Smooth muscle cell of the brain vasculature (primary cell): ENCODE measurements at regions not wholly inside any gene's neighbourhood (a gene's known extent, or its start where the extent isn't known, plus 50 kb on each side); places are given as distances from the start of the nearest gene placed in this dataset.
"Not testable (repeated sequence)": the region's sequence is repeated elsewhere in the genome, so short reads cannot be mapped to it uniquely, and the experiment has no call there.

ENCODE experiments used
- DNase-seq: peaks from one replicate; pipeline ENCODE4 v3.0.0-alpha.2; 2012; ENCODE audit warnings: low read depth, low spot score

- no peak for DNase-seq
Observed at GRCh38 chr3:68676136-68676535, 256.2 kb downstream of the TAFA4 start.

- DNase-seq, result no peak
Observed at GRCh38 chr3:68667346-68667745, 265.0 kb downstream of the TAFA4 start.

GRCh38 chr3:68666429-68667136, 265.8 kb downstream of the TAFA4 start:
- DNase-seq, result no peak

GRCh38 chr3:68664276-68664675, 268.1 kb downstream of the TAFA4 start:
- DNase-seq, result no peak

GRCh38 chr3:68662176-68662575, 270.2 kb downstream of the TAFA4 start:
- no peak for DNase-seq

- DNase-seq, result not testable (repeated sequence)
Observed at GRCh38 chr3:68650657-68651056, 281.7 kb downstream of the TAFA4 start.

- no peak for DNase-seq
Observed at GRCh38 chr3:68648494-68648893, 283.9 kb downstream of the TAFA4 start.

GRCh38 chr3:68631850-68632545, 300.3 kb downstream of the TAFA4 start:
- DNase-seq, result no peak

GRCh38 chr3:68620211-68620610, 312.1 kb downstream of the TAFA4 start:
- DNase-seq, result no peak

GRCh38 chr3:68614087-68614486, 318.3 kb downstream of the TAFA4 start:
- DNase-seq, result no peak

- DNase-seq, result no peak
Observed at GRCh38 chr3:68571321-68571720, 361.0 kb downstream of the TAFA4 start.

GRCh38 chr3:68560728-68561127, 371.6 kb downstream of the TAFA4 start:
- no peak for DNase-seq

- no peak for DNase-seq
Observed at GRCh38 chr3:68535782-68536181, 396.6 kb downstream of the TAFA4 start.

- DNase-seq, result no peak
Observed at GRCh38 chr3:68523330-68523729, 409.0 kb downstream of the TAFA4 start.

- DNase-seq, result no peak
Observed at GRCh38 chr3:68515237-68515636, 417.1 kb downstream of the TAFA4 start.

- DNase-seq, result no peak
Observed at GRCh38 chr3:68504201-68504600, 428.1 kb downstream of the TAFA4 start.

GRCh38 chr3:68485845-68486244, 446.5 kb downstream of the TAFA4 start:
- DNase-seq, result not testable (repeated sequence)

GRCh38 chr3:68485051-68485450, 447.3 kb downstream of the TAFA4 start:
- no peak for DNase-seq

- DNase-seq, result no peak
Observed at GRCh38 chr3:68483601-68484000, 448.7 kb downstream of the TAFA4 start.

- DNase-seq, result no peak
Observed at GRCh38 chr3:68483041-68483440, 449.3 kb downstream of the TAFA4 start.

GRCh38 chr3:68482565-68482964, 449.8 kb downstream of the TAFA4 start:
- DNase-seq, result no peak

- no peak for DNase-seq
Observed at GRCh38 chr3:68479779-68480178, 452.6 kb downstream of the TAFA4 start.

GRCh38 chr3:68468695-68469375, 463.5 kb downstream of the TAFA4 start:
- no peak for DNase-seq
